HG03575 (cell line): ENCODE measurements at regions not wholly inside any gene's neighbourhood (a gene's known extent, or its start where the extent isn't known, plus 50 kb on each side); places are given as distances from the start of the nearest gene placed in this dataset.
"Not testable (repeated sequence)": the region's sequence is repeated elsewhere in the genome, so short reads cannot be mapped to it uniquely, and the experiment has no call there.

Experiments
- ATAC-seq: cut with Tn5 transposase; IDR thresholded peaks from one replicate; pipeline ENCODE4 v1.9.1; 2021; ENCODE audit not compliant: unreplicated experiment, insufficient number of reproducible peaks, low FRiP score; ENCODE audit errors: extremely low read depth

GRCh38 chr10:3636356-3637181 lies 148.4 kb downstream of the KLF6 start:
- ATAC-seq: no peak

DNA sequence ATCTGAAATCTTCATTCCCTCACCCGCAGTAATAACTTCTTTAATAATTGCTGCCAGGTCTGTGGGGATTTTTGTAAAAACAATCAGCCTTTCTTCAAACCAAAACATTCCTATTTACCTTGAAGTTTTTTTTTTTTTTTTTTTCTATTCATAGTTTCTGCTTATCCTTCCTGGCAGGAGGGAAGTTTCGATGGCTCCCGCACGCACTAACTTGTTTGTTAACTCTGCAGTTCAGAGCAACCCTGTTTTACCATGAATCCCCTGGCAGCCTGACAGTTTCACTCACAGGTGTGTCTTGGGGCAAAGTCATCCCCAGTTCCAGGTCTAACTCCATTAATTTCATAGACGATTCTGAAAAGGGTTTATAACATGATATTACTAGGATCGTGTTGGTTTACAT lies 149.3 kb downstream of the KLF6 start:
- no peak for ATAC-seq

- no peak for ATAC-seq
Observed at GRCh38 chr10:3635211-3635671, 149.8 kb downstream of the KLF6 start.

GRCh38 chr10:3634646-3635045 lies 150.4 kb downstream of the KLF6 start:
- ATAC-seq: not testable (repeated sequence)

GRCh38 chr10:3631701-3632330 lies 153.2 kb downstream of the KLF6 start:
- no peak for ATAC-seq

GRCh38 chr10:3631291-3631690 lies 153.7 kb downstream of the KLF6 start:
- no peak for ATAC-seq

DNA sequence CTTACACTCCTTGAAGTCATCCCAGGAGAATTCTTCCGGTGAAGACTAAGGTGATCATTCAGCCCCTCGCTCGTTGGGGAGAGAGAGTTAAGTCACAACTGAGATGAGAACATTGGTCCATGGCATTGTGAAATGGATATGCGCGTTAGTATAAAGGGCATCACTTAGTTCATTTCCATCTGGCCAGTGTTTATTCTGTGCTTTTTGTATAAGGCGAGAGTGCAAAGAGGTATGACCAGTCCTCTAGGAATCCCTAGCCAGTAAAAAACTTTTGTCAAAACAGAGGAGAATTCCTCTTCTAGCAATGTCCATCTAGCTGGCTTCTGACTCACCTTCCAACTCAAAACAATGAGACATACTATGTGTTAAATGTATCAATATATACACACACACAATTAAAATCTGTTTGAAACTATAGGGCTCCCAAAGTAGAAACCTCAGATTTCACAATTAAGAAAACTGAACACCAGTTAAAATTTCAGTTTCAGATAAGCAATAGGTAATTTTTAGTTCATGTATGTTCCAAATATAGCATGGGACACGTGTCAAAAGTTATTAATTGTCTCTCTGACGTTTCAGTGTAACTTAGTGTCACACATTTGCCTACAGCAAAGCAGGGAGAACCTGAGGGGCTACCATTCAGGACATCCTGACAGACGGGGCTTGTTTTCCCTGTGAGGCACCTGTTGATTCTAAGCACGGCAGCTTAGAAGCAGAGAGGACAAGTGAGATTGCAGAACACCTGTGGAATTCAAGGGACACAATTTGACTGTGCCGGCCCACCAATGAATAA lies 158.9 kb downstream of the KLF6 start:
- ATAC-seq: peak; percentile 44

DNA sequence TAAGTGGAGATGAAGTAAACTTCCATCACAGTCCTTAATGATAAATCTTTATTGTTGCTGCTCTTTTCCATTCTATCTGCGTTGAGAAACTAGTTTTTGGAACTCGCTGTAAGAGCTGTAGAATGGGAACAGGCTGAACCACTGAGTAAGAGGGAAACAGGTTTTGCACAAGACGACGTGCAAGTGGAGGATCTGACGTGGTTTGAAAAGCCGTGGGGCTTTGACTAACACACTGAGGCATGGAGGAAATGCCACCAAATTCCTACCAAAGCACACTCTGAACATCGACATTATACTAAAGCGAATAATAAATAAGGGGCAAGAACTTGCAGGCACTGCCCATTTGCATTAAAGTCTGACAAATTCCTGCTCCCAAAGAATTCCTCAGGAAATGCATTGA lies 160.6 kb downstream of the KLF6 start:
- ATAC-seq: no peak

GRCh38 chr10:3623746-3624145 lies 161.3 kb downstream of the KLF6 start:
- ATAC-seq: peak; percentile 45

DNA sequence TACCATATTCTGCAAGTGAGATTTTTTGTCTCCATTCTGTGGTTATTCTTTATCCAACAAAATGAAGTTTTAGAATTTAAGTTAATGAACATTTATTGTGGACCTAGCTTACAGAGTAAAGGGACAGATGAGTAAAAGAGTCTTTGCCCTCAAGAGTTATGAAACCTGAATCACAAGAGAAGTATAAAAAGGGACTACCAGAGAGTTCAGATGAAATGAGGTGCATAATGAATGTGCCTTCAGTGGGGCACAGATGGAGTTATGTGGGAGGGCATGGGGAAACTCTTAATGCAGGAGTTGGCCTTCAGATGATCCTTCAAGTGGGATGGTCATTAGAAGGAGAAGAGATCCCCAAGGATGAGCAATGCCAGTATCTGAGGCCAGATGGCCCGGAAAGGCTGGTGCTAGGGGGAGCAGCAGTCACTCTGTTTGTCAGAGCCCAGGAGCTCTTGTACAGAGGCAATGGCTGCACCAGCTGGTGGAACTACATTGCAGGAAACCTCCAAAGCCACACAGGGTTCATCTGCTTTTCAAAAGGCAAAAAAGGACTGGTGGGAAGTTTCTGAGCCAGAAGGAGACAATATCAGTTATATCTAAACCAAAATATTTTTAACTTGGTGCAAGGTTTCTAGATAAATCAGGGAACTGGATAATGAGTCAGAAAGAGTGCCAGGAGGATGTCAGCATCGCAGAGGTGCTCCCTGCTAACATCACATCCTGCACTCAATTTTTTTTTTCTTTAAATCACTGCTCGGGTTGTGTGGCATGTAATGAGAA lies 162.0 kb downstream of the KLF6 start:
- no peak for ATAC-seq

DNA sequence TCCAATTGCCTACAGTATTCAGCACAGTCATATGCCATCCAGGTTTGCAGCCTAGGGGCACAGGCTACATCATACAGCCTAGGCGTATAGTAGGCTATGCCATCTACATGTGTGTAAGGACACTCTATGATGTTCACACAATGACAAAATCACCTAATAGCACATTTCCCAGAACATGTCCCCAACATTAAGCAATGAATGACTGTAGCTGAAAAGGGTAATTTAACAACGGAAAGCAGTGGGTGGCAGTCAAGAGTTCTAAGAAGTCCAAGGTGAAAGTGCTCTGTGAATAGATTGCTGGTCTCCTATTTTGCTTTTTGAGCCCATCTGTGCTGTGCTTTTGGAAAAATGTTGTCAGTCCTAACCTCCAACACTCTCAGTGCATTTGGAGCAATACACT lies 162.6 kb downstream of the KLF6 start:
- no peak for ATAC-seq

DNA sequence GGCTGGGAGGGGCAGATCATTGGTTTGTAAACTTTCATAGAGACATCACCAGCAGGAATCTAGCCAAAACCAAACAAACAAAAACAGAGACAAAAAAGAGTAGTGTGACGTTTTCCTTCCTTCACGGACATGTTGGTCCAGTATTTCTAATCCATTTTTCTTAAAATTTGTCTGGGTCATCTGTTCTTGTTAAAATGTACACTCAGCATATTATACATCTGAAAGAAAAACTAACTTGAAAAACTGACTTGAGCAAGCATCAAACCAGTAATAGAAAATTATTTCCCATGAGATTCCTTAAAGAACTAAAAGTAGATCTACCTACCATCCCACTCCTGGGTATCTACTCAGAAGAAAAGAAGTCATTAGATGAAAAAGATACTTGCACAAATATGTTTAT lies 164.2 kb downstream of the KLF6 start:
- ATAC-seq: no peak

DNA sequence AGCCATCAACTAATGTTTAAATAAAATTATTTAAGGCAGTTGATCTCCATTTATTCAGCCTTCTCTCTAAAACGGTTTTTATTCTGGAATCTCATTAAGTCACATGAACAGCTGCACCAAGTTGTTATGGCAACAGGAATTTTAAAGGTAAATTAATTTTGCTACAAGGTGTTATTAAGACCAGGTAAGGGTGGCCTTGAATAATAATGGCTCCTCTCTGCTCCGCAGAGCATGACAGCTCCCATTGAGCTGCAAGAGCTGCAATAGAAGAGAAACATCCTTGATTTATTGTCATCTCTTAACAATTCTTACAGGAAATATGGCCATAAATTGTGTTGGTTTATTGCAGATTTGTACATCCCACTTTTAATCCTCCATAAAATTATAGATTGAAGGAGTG lies 165.8 kb downstream of the KLF6 start:
- ATAC-seq: no peak

DNA sequence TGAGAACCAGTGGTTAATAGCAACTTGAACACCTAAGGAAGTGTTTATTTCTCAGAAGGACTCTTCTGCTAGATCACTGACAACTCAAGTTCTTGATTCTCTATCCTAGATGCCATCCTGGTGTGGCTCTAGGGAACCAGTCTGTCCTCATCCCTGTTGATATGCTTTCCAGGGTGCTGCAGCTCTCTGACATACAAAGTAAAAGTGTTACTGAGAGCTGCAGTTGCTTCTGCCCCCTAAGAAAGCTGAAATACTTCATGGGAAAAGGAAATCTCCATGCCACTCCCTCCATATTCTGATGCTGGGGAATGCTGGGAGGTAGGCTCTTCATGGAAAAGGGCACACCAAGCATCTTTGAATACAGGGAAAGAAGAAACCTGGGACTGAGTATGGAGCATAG lies 168.1 kb downstream of the KLF6 start:
- no peak for ATAC-seq

- ATAC-seq: no peak
Observed at GRCh38 chr10:3613318-3613717, 171.7 kb downstream of the KLF6 start.

- no peak for ATAC-seq
Observed at GRCh38 chr10:3612183-3613001, 172.6 kb downstream of the KLF6 start.

GRCh38 chr10:3606309-3606708 lies 178.7 kb downstream of the KLF6 start:
- ATAC-seq: no peak

DNA sequence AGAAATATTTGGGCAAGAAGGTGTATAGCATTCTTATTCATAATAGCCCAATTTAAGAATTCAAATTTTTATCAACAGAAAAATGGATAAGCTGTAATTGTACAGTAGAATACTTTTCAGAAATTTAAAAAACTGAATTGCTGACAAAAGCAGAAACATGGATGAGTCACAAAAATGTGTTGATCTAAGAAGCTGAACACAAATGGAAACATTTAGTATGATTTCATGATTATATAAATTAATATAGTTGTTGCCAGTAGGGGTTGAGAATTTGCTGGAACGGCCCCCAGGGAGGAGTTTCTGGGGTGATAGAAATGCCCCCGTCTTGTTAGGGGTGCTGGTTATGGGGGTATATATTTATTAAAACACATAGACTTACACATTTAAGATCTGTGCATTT lies 179.1 kb downstream of the KLF6 start:
- ATAC-seq: no peak
